ENCODE measurements at regions not wholly inside any gene's neighbourhood (a gene's known extent, or its start where the extent isn't known, plus 50 kb on each side); places are given as distances from the start of the nearest gene placed in this dataset.

GRCh38 chr10:47195274-47195885, 104.6 kb upstream of the GDF10 start:
- TF ChIP-seq, protein P1, sequence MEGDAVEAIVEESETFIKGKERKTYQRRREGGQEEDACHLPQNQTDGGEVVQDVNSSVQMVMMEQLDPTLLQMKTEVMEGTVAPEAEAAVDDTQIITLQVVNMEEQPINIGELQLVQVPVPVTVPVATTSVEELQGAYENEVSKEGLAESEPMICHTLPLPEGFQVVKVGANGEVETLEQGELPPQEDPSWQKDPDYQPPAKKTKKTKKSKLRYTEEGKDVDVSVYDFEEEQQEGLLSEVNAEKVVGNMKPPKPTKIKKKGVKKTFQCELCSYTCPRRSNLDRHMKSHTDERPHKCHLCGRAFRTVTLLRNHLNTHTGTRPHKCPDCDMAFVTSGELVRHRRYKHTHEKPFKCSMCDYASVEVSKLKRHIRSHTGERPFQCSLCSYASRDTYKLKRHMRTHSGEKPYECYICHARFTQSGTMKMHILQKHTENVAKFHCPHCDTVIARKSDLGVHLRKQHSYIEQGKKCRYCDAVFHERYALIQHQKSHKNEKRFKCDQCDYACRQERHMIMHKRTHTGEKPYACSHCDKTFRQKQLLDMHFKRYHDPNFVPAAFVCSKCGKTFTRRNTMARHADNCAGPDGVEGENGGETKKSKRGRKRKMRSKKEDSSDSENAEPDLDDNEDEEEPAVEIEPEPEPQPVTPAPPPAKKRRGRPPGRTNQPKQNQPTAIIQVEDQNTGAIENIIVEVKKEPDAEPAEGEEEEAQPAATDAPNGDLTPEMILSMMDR (IDR thresholded peaks at IDR 0.05; ENCODE audit: insufficient read depth, low read depth, low read length) = no peak
- DNase-seq (ENCODE audit: low read depth) = no peak
- no peak overlapping the region for H3K4me3 ChIP-seq (ENCODE audit: low read depth, low read length)

- TF ChIP-seq, protein P1 (IDR thresholded peaks at IDR 0.05; ENCODE audit: insufficient read depth, low read depth, low read length) = no peak
- no peak overlapping the region for H3K4me3 ChIP-seq (ENCODE audit: low read depth, low read length)
- DNase-seq (ENCODE audit: low read depth) = no peak
These were observed 103.3 kb upstream of the GDF10 start for GRCh38 chr10:47196691-47197090.

DNA sequence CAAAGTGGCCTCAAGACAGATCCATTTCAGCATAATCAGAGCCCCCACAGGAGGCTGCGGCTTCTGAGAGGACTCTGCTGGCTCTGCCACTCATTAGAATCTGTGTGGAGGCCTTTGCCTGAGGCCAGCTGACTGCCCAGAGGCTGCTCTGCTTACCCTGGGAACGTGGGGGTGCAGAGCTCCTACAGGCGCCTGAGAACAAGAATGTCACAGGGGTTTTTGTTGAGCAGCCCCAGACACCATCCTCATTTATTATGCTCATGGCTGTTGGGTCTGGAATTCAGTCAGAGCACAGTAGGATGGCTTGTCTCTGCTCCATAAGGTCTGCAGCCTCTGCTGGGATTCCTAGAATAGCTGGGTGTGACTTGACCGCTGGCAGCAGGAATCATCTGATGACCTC, 101.8 kb upstream of the GDF10 start:
- H3K4me3 ChIP-seq (ENCODE audit: low read depth, low read length) = no peak overlapping the region
- TF ChIP-seq, protein P1 (IDR thresholded peaks at IDR 0.05; ENCODE audit: insufficient read depth, low read depth, low read length) = no peak
- no peak for DNase-seq (ENCODE audit: low read depth)

- TF ChIP-seq, protein P1 (IDR thresholded peaks at IDR 0.05; ENCODE audit: insufficient read depth, low read depth, low read length) = no peak
- no peak for DNase-seq (ENCODE audit: low read depth)
- no peak overlapping the region for H3K4me3 ChIP-seq (ENCODE audit: low read depth, low read length)
These were observed 94.8 kb upstream of the GDF10 start for GRCh38 chr10:47205192-47205591.

- TF ChIP-seq, protein P1 (IDR thresholded peaks at IDR 0.05; ENCODE audit: insufficient read depth, low read depth, low read length) = no peak
These were observed 93.3 kb upstream of the GDF10 start for GRCh38 chr10:47206449-47207280.

DNA sequence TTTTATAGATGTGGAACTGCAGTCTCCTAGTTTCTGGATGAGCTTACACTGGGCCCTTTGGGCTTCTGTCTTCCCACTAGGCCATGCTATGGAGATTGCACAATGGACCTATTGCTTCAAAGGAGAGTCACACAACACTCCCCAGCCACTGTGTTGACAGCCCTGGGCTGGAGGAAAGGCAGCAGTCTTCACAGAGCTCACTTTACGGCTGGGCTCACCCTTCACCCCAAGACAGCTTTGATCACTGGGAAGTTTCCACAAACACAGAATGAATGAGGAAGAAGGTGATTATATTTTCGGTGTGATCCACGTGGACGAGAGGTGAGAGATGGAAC, 92.7 kb upstream of the GDF10 start:
- peak; percentile 52 for DNase-seq (ENCODE audit: low read depth)
- H3K4me3 ChIP-seq (ENCODE audit: low read depth, low read length) = no peak overlapping the region
- TF ChIP-seq, protein P1 (IDR thresholded peaks at IDR 0.05; ENCODE audit: insufficient read depth, low read depth, low read length) = no peak

More at GRCh38 chr10:47206449-47207280, 93.3 kb upstream of the GDF10 start:
- peak; percentile 66 for DNase-seq (ENCODE audit: low read depth)
- no peak overlapping the region for H3K4me3 ChIP-seq (ENCODE audit: low read depth, low read length)

Data from fibroblast of villous mesenchyme (primary cell).